ENCODE measurements at regions not wholly inside any gene's neighbourhood (a gene's known extent, or its start where the extent isn't known, plus 50 kb on each side); places are given as distances from the start of the nearest gene placed in this dataset.

DNA sequence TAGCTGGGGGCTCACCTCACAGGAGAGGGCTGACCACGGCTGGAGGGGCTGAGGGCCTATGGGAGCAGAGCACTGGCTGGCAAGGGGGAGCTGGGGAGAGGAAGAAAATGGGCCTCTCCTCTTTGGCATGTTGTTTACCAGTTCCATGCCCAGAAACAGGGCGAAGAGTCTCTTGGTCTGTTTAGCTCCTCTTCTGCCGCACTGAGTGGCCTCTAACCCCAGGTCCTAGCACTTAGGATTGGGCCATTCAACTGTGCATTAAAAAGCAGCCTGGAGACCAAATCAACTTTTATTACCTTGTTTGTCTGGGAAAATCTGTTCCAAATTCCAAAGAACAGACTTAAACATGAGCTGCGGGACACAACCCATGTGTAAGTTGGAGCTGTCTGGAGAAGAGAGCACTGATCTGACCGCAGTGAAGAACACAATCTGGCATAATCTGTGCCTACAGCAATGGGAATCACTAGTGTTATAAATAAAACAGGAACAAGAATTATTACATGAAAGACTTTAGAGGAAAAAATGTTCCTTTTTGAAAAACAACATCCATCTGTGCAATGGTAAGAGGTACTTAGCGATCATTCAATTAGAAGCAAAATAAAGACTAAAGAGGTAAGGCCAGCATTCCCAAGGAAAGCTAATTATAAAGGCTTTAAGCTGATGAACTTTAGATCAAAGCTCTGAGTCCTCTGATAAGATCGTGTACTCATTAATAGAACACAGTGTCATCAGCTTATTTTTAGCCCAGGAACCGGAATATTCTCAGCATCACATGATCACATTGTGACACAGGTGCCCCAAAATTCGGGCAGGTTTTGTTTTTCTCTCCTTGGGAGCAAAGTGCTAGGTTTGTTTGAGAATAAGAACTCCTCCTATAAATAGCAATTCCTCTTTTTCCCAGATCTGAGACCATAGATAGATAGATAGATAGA lies 243.2 kb downstream of the COL4A1 start:
- no peaks in the 10 kb centered on the region for H3K27me3 ChIP-seq
- ATAC-seq (ENCODE audit: low FRiP score in 2 of 2) (no peak), DNase-seq (no peak)
- no peaks in the 10 kb centered on the region for H3K36me3 ChIP-seq
- H3K9me3 ChIP-seq: no peaks in the 10 kb centered on the region
- H3K4me1 ChIP-seq: no peaks in the 10 kb centered on the region
- TF ChIP-seq, protein P1, sequence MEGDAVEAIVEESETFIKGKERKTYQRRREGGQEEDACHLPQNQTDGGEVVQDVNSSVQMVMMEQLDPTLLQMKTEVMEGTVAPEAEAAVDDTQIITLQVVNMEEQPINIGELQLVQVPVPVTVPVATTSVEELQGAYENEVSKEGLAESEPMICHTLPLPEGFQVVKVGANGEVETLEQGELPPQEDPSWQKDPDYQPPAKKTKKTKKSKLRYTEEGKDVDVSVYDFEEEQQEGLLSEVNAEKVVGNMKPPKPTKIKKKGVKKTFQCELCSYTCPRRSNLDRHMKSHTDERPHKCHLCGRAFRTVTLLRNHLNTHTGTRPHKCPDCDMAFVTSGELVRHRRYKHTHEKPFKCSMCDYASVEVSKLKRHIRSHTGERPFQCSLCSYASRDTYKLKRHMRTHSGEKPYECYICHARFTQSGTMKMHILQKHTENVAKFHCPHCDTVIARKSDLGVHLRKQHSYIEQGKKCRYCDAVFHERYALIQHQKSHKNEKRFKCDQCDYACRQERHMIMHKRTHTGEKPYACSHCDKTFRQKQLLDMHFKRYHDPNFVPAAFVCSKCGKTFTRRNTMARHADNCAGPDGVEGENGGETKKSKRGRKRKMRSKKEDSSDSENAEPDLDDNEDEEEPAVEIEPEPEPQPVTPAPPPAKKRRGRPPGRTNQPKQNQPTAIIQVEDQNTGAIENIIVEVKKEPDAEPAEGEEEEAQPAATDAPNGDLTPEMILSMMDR (IDR thresholded peaks at IDR 0.05): no peak
- TF ChIP-seq POLR2A (IDR thresholded peaks at IDR 0.05): no peak
- no peak for TF ChIP-seq EP300 (IDR thresholded peaks at IDR 0.05)
- no peak for TF ChIP-seq POLR2AphosphoS5 (IDR thresholded peaks at IDR 0.05)
- 73 to 77% methylated on average over 9 of the region's 9 CpGs for WGBS, 2 donors
- H3K4me3 ChIP-seq: no peak overlapping the region
- H3K27ac ChIP-seq: peak overlapping the region in 1 of 4 donors; percentile 49

DNA sequence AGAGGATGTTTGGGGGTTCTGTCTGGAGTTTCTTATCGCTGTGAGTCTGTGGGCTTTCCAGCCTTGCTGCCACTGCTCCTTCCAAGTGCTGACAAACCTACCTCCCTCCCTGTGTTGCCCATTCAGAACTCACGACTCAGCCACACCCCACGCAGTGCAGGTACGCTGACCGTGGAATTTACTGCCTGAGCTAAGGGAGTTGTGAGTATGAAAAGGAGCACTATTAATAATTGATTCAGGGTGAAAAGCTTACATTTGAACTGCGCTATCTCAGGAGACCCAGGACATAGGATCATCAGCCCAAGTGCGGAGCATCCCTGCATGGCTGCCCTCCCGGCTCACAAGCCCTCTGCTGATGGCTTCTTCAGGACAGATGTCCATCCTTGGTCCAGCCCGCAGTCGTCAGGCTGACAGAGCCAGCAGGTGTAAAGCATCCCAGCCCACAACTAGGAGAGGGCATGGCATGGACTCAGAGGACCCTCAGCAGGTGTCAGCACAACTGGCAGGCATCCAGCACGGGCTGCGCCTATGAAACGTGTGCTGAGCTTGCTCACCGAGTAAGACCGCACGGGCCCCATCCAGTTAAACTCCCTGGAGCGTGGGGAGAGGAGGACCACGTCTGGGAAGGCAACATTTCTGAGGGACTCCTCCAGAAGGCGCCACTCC lies 244.0 kb downstream of the COL4A1 start:
- ATAC-seq (ENCODE audit: low FRiP score in 2 of 2) (peak in 1 of 2 donors; percentile 13), DNase-seq (peak in 1 of 2 donors; percentile 28)
- no peak for TF ChIP-seq POLR2A (IDR thresholded peaks at IDR 0.05)
- no peak for TF ChIP-seq POLR2AphosphoS5 (IDR thresholded peaks at IDR 0.05)
- no peak for TF ChIP-seq EP300 (IDR thresholded peaks at IDR 0.05)
- TF ChIP-seq, protein P1 (IDR thresholded peaks at IDR 0.05): no peak
- H3K4me3 ChIP-seq: no peak overlapping the region
- no peaks in the 10 kb centered on the region for H3K27me3 ChIP-seq
- peak overlapping the region in 1 of 4 donors; percentile 49 for H3K27ac ChIP-seq
- H3K36me3 ChIP-seq: no peaks in the 10 kb centered on the region
- no peaks in the 10 kb centered on the region for H3K4me1 ChIP-seq
- H3K9me3 ChIP-seq: no peaks in the 10 kb centered on the region
- 90 to 97% methylated on average over 13 to 19 of the region's 19 CpGs for WGBS, 2 donors

- Histone ChIP-seq H3K4me1 (no peaks in the 10 kb centered on the region), H3K9me3 (no peaks in the 10 kb centered on the region), H3K36me3 (no peaks in the 10 kb centered on the region), H3K27me3 (no peaks in the 10 kb centered on the region), H3K4me3 (no peak overlapping the region), H3K27ac (no peak overlapping the region)
- WGBS, 2 donors: 83 to 86% methylated on average over 10 of the region's 10 CpGs
- DNase-seq (peak in 1 of 2 donors; percentile 23), ATAC-seq (ENCODE audit: low FRiP score in 2 of 2) (no peak)
- TF ChIP-seq EP300 (IDR thresholded peaks at IDR 0.05) (no peak), POLR2AphosphoS5 (IDR thresholded peaks at IDR 0.05) (no peak), POLR2A (IDR thresholded peaks at IDR 0.05) (no peak)
- TF ChIP-seq, protein P1 (IDR thresholded peaks at IDR 0.05): no peak
These were observed 244.7 kb downstream of the COL4A1 start for GRCh38 chr13:110062077-110062776.

- Histone ChIP-seq H3K4me1 (no peaks in the 10 kb centered on the region), H3K27me3 (no peaks in the 10 kb centered on the region), H3K9me3 (no peaks in the 10 kb centered on the region), H3K36me3 (no peaks in the 10 kb centered on the region), H3K27ac (no peak overlapping the region), H3K4me3 (no peak overlapping the region)
- ATAC-seq (ENCODE audit: low FRiP score in 2 of 2) (no peak), DNase-seq (no peak)
- 79 to 82% methylated on average over 4 of the region's 4 CpGs for WGBS, 2 donors
- no peak for TF ChIP-seq EP300 (IDR thresholded peaks at IDR 0.05)
- no peak for TF ChIP-seq POLR2A (IDR thresholded peaks at IDR 0.05)
- TF ChIP-seq, protein P1 (IDR thresholded peaks at IDR 0.05): no peak
- TF ChIP-seq POLR2AphosphoS5 (IDR thresholded peaks at IDR 0.05): no peak
These were observed 245.7 kb downstream of the COL4A1 start for GRCh38 chr13:110061270-110061669.
